ENCODE measurements at regions not wholly inside any gene's neighbourhood (a gene's known extent, or its start where the extent isn't known, plus 50 kb on each side); places are given as distances from the start of the nearest gene placed in this dataset.

GRCh38 chr2:75922191-75922590 lies 211.5 kb upstream of the GCFC2 start:
- TF ChIP-seq, protein P1, sequence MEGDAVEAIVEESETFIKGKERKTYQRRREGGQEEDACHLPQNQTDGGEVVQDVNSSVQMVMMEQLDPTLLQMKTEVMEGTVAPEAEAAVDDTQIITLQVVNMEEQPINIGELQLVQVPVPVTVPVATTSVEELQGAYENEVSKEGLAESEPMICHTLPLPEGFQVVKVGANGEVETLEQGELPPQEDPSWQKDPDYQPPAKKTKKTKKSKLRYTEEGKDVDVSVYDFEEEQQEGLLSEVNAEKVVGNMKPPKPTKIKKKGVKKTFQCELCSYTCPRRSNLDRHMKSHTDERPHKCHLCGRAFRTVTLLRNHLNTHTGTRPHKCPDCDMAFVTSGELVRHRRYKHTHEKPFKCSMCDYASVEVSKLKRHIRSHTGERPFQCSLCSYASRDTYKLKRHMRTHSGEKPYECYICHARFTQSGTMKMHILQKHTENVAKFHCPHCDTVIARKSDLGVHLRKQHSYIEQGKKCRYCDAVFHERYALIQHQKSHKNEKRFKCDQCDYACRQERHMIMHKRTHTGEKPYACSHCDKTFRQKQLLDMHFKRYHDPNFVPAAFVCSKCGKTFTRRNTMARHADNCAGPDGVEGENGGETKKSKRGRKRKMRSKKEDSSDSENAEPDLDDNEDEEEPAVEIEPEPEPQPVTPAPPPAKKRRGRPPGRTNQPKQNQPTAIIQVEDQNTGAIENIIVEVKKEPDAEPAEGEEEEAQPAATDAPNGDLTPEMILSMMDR (IDR thresholded peaks at IDR 0.05; ENCODE audit: low read depth, low read length, poor library complexity, severe bottlenecking): no peak
- TF ChIP-seq EZH2phosphoT487 (IDR thresholded peaks at IDR 0.05; ENCODE audit: borderline replicate concordance, low read length): no peak
